Right lobe of liver (tissue), 4 donors: ENCODE measurements at regions not wholly inside any gene's neighbourhood (a gene's known extent, or its start where the extent isn't known, plus 50 kb on each side); places are given as distances from the start of the nearest gene placed in this dataset.

Source experiments
- POLR2A ChIP-seq: fragments of 450-650 bp; IDR thresholded peaks from one replicate; pipeline ENCODE4 v1.6.1; 2017; ENCODE audit warnings: antibody characterized with exemption, mild to moderate bottlenecking
- TF ChIP-seq, protein P1 (sequence below), 4 donors: fragments of 200-600 bp in 3 of 4; fragments of 450-650 bp in 1 of 4; IDR thresholded peaks; one replicate each; pipeline versions ENCODE4 v1.5.1 to v1.8.0; 2016 to 2022; ENCODE audit warnings: antibody characterized with exemption in 4 of 4, mild to moderate bottlenecking in 2 of 4
- donor health status: DM: no; HTN: no; CAD: no.
- donor health status: DM: no; HTN: no; CAD: no.
- donor health status: DM: no; HTN: yes; CAD: no.

DNA sequence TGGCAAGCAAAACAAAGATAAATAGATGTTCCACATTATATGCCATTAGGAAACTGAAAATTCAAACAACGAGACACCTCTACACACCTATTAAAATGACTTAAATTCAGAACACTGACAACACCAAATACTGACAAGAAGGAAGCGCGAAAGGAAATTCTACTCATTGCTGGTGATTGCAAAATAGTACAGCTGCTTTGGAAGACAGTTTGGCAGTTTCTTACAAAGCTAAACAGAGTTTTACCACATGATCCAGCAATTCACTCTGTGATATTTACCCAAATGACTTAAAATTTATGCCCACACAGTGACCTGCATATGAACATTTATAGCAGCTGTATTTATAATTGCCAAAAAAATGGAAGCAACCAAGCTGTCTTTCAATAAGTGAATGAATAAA lies 232.6 kb downstream of the CASP12 start:
- TF ChIP-seq, protein P1, sequence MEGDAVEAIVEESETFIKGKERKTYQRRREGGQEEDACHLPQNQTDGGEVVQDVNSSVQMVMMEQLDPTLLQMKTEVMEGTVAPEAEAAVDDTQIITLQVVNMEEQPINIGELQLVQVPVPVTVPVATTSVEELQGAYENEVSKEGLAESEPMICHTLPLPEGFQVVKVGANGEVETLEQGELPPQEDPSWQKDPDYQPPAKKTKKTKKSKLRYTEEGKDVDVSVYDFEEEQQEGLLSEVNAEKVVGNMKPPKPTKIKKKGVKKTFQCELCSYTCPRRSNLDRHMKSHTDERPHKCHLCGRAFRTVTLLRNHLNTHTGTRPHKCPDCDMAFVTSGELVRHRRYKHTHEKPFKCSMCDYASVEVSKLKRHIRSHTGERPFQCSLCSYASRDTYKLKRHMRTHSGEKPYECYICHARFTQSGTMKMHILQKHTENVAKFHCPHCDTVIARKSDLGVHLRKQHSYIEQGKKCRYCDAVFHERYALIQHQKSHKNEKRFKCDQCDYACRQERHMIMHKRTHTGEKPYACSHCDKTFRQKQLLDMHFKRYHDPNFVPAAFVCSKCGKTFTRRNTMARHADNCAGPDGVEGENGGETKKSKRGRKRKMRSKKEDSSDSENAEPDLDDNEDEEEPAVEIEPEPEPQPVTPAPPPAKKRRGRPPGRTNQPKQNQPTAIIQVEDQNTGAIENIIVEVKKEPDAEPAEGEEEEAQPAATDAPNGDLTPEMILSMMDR (IDR thresholded peaks at IDR 0.05) = no peak
- TF ChIP-seq POLR2A = no peak
